ENCODE measurements at regions not wholly inside any gene's neighbourhood (a gene's known extent, or its start where the extent isn't known, plus 50 kb on each side); places are given as distances from the start of the nearest gene placed in this dataset.

DNA sequence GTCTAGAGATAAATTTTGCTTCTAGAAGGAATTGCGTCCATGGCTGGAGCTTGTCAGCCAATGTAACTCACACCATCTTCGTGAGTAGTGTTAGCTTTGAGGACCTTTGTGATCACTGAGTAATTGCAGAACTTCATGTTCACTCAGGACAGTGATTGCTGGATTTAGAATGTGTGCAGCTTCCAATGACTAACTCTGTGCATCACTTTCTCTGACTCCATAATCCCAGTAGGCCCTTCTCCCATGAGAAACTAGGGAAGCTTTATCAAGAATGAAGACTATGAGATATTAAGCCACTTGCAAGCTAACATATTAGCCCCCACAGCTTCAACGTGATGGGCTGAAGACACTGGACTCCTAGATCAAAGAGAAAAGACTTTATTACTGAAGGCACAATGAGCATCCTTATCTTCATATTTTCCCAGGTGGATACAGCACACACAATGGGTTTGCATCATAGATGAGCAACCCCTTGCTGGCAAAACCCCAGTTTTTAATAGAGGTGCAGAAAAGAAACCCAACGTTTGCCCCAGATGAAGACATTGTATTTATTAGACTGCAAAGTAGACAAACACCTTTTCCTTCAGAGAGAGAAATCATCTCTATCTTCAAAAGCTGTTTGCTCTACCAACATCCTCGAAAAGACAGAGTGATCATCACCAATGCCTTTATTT is 561.0 kb downstream of the LTN1 start:
- no peak for FAIRE-seq
- no peak for DNase-seq (ENCODE audit: insufficient read length, low spot score)
- TF ChIP-seq, protein P1, sequence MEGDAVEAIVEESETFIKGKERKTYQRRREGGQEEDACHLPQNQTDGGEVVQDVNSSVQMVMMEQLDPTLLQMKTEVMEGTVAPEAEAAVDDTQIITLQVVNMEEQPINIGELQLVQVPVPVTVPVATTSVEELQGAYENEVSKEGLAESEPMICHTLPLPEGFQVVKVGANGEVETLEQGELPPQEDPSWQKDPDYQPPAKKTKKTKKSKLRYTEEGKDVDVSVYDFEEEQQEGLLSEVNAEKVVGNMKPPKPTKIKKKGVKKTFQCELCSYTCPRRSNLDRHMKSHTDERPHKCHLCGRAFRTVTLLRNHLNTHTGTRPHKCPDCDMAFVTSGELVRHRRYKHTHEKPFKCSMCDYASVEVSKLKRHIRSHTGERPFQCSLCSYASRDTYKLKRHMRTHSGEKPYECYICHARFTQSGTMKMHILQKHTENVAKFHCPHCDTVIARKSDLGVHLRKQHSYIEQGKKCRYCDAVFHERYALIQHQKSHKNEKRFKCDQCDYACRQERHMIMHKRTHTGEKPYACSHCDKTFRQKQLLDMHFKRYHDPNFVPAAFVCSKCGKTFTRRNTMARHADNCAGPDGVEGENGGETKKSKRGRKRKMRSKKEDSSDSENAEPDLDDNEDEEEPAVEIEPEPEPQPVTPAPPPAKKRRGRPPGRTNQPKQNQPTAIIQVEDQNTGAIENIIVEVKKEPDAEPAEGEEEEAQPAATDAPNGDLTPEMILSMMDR (IDR thresholded peaks at IDR 0.05; ENCODE audit: insufficient read depth, missing control alignments) = no peak

DNA sequence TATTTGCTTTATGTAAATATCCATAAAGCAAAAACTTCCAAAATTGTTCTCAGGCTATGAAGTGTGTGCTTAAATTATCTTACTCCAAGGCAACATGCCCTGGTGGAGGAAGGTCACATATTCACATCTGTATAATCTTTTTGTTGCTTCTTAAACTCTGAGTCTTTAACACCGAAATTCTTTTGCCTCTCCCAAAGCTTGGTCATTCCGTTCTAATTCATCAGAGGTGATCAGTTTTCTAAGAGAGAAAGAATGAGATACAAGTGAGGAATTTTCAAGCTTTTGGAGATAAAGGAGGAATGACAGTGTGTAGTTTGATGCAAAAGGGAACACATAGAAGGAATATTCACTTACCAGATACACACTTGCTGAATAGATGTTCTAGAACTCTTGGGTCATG is 561.7 kb downstream of the LTN1 start:
- DNase-seq (ENCODE audit: insufficient read length, low spot score) (no peak), FAIRE-seq (no peak)
- TF ChIP-seq, protein P1 (IDR thresholded peaks at IDR 0.05; ENCODE audit: insufficient read depth, missing control alignments) = no peak

DNA sequence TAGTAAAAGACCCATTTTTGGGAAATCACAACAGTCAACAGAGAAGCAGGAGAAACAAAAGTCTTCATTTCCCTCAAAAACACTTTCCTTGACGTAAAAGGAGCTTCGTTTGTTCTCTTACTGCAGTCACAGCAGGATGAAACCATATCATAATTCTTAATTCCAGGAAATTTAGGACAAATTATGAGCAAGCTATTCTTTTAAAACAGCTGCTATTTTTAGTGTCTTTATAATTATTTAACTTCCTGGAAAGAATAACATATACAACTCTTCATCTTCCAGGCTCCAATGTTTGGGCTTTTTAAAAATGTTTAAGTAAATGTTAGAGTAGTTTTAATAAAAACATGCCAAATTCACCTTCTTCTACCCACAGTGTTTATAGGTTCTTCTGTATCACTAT is 563.5 kb downstream of the LTN1 start:
- TF ChIP-seq, protein P1 (IDR thresholded peaks at IDR 0.05; ENCODE audit: insufficient read depth, missing control alignments) = no peak
- FAIRE-seq (no peak), DNase-seq (ENCODE audit: insufficient read length, low spot score) (no peak)

DNA sequence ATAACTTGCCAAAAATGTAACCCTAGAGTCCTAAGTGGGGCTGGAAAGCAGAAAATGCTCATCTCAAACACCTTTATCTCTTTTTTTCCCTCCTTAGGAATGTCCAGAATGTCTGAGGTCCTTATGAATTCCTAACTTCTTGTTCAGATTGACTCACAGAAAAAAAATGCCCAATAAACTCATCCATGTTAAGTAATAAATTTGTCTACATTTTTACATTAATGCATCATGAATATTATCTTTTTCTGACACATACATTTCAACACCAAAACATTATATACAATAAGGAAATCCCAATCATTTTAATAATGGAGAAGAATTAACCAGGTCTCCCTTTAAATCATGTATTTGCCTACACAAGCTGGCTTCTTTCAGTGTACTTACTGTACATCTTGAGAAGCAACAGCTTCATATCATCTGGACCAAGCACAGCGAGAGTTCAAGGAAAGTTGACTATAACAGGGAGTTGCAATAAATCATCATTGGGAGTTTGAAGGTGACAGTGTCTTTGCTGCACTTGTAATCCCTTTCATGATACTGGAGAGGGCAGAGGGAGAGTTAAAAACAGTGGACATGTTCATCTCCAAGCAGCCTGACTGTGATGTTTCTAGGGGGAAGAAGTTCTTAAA is 565.2 kb downstream of the LTN1 start:
- DNase-seq (ENCODE audit: insufficient read length, low spot score) = no peak
- FAIRE-seq = no peak
- TF ChIP-seq, protein P1 (IDR thresholded peaks at IDR 0.05; ENCODE audit: insufficient read depth, missing control alignments) = no peak

DNA sequence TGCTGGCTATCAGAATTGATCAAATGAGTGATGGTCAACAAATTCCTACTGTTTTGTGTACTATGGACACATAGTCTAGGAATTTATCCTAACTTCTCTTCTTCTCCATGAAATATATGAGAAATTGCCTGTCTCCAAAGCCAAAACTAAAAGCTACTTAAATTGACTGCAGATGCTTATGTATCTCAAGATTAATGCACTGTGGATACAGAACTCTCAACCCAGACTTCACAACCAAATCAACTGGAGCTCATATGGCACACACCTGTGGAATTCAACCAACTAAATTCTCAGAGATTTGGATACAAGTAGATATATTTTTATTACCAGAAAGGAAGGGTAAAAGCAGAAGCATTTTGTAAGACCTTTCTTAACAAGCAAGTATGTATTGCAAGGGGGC is 566.1 kb downstream of the LTN1 start:
- TF ChIP-seq, protein P1 (IDR thresholded peaks at IDR 0.05; ENCODE audit: insufficient read depth, missing control alignments) = no peak
- no peak for FAIRE-seq

DNA sequence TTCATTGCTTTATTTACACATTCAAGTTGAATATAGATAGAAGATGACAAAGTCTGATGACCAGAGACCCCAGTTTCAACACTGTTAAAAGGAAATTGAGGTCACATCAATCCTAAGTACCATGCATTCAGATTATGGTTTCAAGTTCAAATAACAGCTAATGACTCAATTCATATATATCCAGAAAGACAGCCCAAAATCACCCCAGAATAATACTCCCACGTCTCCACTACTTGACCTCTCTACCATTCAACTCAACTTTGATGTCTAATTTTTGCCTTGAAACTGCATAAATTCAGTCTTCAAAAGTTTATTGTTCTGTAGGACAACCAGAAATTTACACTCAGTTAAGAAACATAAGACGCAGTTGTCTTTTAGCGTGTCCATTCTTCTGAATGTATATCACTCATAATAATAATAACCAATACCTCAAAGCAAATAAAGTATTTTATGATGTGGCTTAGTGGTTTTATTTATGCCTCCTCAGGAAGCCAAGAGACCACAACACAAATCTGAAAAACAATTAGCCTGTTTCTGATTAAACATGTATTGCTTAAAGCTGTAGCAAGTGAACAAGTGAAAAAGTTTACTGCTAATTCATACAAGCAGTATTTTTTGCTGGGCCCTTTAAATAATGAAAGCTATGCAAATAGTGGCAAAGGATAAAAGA is 569.0 kb downstream of the LTN1 start:
- TF ChIP-seq, protein P1 (IDR thresholded peaks at IDR 0.05; ENCODE audit: insufficient read depth, missing control alignments) = no peak
- FAIRE-seq (no peak), DNase-seq (ENCODE audit: insufficient read length, low spot score) (no peak)

More for the DNA sequence above, 566.1 kb downstream of the LTN1 start:
- no peak for DNase-seq (ENCODE audit: insufficient read length, low spot score)

Measured in D721Med (cell line).